Kidney tubule cell (primary cell): ENCODE measurements at regions not wholly inside any gene's neighbourhood (a gene's known extent, or its start where the extent isn't known, plus 50 kb on each side); places are given as distances from the start of the nearest gene placed in this dataset.
"Not testable (repeated sequence)": the region's sequence is repeated elsewhere in the genome, so short reads cannot be mapped to it uniquely, and the experiment has no call there.

Experiments used
- DNase-seq: peaks from one replicate; pipeline ENCODE4 v3.0.0-alpha.2; 2018; ENCODE audit warnings: low spot score

DNA sequence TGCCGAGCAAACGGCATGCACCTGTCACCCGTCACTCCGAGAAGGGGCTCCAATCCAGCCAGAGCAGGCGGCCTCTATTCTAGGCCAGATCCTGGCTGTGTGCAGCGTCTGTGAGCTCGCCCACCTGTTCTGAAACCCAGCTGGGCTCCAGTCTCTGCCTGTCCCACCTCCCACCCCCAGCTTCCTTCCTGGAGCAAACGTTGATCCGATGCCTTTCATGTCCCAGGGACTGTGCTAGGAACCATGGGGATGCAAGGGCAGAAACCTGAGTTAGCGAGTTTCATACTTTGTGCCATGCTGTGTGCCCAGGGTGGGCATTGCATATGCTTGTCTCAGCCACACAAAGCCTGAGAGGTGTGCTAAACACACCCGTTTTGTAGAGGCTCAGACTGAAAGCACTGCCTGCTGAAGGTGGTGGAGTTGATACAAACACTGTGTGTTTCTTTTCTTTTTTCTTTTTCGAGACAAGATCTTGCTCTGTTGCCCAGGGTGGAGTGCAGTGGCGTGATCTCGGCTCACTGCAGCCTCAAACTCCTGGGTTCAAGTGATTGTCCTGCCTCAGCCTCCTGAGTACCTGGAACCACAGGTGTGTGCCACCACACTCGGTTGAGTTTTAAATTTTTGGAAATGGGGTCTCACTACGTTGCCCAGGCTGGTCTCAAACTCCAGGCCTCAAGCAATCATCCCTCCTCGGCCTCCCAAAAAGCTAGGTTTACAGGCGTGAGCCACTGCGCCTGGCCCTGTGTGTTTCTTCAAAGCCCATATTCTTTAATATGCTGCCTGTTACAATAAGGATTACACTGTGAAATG is 84.1 kb upstream of the MED13L start:
- no peak for DNase-seq

DNA sequence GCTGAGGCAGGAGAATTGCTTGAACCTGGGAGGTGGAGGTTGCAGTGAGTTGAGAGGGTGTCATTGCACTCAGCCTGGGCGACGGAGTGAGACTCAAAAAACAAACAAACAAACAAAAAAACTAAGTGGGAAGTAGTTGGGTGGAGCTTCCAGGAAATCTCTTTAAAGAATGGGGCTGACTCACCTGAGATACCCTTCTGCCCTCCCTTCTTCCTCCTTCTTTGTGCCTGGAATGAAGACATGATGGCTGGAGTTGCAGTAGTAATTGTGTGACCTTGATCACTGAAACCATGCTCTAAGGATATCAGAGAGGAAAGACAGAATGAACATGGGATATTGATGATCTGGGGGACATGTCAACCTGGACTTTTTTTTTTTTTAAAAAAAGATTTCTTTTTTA is 87.6 kb upstream of the MED13L start:
- no peak for DNase-seq

DNA sequence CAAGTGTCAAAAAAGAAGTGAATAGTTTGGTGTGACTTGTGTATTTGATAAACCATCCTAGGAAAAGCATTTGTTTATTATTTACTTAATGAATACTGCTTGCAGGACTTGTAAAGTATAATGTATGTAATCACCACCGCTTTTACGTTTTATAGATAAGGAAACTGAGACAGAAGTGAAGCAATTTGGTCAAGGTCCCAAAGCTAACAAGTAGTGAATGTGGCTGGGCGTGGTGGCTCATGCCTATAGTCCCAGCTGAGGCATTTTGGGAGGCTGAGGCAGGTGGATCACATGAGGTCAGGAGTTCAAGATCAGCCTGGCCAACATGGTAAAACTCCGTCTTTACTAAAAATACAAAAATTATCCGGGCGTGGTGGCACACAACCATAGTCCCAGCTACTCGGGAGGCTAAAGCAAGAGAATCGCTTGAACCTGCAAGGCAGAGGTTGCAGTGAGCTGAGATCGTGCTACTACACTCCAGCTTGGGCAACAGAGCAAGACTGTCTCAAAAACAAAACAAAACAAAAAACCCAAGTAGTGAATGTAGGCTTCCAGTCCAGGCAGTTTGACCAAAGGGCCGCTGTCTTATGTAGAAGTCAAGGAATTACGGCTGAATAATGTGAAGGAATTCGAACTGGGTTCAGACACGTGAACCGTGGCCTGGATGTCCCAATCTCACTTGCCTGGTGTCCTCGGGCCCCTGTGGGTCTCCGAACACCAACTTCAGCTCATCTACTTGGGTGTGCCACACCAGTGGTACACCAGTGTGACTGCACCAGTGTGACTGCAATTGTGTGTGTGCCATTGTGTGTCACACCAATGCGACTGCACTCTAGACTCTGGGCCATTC is 88.3 kb upstream of the MED13L start:
- DNase-seq, result peak; percentile 54

DNA sequence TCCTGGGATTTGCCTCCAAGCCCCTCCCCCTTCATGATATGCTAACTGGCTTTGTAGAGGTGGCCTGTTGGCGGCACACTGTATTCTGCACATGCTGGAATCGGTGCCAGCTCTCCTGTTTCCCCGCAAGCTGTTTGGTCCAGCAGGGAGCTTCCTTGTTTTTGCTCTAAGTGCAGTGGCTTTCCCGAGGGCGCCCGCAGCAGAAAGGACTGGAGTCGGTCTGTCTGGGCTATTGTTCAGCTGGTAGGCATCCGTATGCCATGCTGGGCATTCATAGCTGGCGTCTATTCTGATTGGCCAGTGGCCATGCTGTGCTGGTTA is 88.9 kb upstream of the MED13L start:
- peak; percentile 49 for DNase-seq

DNA sequence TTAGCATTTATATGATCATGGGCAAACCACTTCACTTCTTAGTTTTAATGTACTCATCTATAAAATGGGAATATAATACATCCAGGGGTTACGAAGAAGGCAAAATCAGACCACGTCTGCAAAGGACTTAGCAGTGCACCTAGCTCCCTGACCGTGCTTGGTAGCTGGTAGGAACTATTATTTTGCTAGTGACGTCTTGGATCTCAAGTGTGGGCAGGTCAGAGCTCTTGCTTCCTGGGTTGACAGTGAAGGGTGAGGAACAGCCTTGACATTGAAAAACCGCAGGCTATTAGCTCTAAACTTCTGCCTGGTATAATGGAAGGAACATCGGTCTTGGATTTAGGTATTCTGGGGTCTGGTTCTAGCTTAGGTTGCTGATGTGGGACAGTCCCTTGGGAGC is 89.3 kb upstream of the MED13L start:
- DNase-seq, result no peak

DNA sequence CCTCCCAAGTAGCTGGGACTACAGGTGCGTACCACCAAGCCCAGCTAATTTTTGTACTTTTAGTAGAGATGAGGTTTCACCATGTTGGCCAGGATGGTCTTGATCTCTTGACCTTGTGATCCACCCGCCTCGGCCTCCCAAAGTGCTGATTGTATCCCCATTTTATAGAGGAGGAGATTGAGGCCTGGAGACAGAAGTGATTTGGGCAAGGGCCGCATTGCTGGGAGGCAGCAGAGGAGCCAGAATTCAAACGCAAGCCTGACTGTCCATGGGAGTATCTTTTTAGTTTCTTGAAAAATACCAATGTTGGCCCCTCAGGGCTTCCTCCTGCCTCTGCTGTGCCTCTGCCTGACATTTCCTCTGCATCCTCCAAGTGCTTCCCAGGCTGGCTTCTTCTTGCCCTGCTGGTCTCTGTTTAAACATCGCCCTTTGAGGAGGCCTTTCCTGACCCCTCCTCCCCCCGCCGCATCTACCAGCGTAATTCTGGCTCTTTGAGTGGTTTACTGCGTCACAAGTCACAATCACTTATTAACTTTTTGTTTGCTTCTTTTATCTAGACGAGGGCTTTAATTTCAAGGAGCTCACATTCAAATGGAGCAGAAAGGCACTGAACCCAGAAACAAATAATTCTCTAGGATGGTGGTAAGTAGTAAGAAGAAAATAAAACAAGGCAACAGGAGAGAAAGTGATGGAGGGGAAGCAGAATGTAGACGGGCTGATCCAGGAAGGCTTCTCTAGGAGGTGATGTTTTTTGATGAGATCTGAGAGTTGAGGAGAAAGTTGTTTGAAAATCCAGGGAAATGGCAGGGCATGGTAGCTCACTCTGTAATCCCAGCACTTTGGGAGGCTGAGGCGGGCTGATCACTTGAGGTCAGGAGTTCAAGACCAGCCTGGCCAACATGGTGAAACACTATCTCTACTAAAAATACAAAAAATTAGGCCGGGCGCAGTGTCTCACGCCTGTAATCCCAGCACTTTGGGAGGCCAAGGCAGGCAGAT is 91.0 kb upstream of the MED13L start:
- DNase-seq, result peak; percentile 67

DNA sequence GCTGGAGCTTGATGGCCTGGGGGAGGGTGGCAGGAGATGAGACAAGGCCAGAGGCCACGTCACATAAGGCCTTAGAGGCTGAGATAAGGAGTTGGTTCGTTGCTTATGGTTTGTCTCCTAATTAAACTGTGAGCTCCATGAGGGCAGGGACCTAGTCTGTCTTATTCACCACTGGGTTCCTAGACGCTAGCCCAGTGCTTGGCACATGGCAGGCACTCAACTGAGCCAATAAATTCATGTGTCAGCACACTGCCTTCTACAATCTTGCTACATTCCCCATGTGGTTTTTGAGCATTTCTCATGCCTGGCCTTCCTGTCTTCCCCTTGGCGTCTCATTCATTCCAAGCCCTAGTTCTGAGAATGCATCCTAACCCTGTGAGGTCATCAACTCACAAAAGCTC is 92.5 kb upstream of the MED13L start:
- peak; percentile 77 for DNase-seq

DNA sequence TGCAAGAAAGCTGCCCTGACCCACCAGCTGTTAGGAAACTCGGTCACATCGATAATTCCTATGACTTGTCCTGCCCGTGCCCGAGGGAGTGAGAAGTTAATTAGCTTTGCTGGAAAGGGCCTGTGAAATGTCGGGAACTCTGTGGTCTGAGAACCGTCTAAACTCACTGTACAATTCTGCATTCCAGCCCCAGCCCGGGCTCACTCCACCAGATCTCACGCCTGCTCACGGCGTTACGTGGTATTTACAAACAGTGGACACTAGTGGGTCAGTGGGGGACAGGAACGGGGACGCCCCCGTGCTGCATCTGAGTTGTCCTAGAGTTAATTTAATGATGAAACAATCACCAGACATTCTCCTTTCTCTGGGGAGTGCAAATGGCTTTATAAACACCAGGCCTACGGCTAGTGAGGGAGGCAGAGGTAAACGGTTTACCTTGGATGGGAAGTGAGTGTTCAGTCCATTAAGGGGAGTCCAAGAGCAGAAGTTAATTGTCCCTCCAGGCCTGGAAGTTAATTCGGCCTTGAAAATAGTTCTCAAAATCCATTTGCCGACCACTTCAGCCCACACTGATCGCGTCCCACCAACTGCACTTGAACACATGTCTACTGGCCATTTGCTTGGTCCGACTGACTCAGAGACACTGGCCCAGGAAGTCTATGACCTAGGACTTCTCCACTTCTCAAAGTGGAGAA is 93.5 kb upstream of the MED13L start:
- no peak for DNase-seq

DNA sequence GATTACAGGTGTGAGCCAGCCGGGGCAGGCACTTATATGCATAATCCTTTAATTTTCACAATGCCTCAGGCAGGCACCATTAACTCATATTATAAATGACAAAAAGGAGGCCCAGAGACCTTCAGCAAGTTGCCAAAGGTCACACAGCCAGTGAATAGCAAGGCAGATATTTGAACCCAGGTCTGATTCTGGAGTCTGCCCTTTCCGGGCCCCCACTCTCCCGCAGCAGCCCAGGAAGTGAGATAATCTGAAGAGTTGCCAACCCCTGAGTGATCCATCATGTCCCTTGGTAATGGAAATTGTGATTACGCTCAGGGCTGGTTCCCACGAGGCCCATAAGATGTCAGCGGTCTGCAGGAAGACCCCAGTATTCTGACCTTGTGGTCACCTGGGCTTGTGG is 95.3 kb upstream of the MED13L start:
- no peak for DNase-seq

DNA sequence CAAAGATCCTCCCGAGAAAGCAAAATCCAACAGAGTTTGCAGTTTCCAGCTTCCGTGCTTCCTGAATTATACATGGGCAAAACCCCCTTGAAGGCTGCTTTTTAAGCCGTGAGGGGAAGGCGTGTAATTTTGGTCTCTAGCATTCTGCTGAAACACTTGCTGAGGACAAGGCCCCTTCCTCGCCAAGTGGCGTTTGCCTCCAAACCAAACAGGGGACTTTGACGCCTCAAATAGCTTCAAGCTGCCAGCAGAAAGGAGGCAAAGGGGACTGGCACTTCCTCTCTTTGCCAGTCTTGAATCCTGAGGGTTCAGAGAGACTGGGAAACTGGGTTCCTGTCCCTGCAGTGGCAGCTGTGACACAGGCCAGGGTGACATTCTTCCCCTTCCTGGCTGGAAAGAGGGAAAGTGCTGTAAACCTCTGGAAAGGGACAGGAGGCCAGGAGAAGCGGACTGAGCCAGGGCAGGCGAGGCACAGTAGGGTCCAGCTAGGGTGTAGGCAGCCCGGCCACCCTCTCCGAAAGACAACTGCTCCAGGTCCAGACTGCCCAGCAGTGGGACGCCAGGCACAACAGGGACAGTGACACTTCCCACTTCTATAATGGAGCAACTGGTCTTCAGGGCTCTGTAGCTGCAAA is 96.2 kb upstream of the MED13L start:
- no peak for DNase-seq

DNA sequence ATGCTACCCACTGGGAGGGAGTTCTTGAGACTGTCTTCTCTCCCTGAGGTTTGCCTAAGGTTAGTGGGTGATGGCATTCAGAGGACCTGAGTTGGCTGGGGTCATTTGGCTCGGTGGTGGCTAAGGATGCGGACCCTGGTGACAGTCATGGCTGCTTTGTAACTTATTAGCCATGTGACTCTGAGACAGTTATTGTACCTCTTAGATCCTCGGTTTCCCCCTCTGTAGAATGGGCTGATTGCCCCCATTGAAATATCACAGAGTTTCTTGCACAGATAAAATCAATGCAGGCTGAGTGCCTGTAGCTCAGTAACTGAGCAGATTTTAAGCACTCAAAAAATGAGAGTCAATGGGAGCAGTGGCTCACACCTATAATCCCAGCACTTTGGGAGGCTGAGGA is 96.7 kb upstream of the MED13L start:
- no peak for DNase-seq

DNA sequence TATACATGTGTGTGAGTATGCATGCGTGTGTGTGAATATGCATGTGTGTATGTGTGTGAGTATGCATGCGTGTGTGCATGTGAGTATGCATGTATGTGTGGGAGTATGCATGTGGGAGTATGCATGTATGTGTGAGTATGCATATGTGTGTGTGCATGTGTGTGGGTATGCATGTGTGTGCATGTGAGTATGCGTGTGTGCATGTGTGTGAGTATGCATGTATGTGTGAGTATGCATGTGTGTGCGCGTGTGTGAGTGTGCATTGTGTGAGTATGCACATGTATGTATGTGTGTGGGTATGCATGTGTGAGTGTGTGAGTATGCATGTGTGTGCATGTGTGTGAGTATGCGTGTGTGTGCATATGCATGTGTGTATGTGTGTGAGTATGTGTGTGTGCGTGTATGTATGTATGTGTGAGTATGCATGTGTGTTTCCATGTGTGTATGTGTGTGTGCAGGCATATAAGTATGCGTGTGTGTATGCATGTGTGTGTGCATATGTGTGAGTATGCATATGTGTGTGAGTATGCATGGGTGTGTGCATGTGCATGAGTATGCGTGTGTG is 97.9 kb upstream of the MED13L start:
- DNase-seq, result no peak

DNA sequence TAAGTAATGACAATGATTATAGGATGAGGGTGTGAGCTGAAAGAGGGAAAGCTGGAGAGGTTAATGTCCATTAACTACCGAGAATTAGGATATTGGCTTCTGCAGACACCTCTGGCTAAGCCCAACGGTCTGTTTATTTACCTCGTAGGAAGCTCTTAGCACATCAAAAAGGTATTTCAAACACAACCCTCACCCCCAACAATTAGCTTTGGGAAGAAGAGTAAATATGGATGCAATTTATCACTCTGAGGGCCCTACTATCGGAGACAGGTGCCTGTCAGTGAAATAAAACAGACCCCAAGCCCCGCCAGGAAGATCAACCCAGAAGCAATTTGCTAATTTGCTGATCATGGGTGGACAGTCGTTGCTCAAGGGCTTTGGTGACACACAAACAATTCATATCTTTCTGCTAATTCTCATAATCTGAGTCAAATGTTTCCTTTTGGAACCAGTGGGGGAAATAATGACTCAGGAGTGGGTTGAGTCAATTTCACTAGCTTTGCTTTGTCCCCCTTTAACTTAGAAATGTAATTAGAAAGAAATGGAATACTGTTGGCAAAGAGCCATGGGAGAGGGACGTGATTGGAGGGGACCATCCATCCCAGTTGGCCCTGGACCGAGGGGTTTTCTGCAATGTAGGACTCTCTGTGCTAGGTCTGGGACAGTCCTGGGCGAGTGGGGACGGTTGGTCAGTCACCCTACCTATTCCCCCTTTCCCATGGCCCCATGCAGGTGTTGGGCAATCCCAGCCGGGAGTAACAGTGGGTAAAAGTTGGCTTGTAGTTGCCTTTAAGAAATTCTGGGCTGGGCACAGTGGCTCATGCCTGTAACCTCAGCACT is 99.1 kb upstream of the MED13L start:
- DNase-seq, result peak; percentile 23

DNA sequence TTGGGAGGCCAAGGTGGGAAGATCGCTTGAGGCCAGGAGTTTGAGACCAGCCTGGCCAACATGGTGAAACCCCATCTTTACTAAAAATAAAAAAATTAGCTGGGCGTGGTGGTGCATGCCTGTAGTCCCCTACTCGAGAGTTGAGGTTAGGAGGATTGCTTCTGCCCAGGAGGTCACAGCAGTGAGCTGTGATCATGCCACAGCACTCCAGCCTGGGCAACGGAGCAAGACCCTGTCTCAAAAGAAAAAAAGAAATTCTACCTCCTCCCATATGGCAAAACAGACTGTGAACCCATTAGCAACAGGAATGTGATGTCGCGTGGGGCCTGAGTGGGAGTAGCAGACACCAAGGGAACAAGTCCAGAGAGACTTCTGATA is 99.7 kb upstream of the MED13L start:
- DNase-seq, result not testable (repeated sequence)

DNA sequence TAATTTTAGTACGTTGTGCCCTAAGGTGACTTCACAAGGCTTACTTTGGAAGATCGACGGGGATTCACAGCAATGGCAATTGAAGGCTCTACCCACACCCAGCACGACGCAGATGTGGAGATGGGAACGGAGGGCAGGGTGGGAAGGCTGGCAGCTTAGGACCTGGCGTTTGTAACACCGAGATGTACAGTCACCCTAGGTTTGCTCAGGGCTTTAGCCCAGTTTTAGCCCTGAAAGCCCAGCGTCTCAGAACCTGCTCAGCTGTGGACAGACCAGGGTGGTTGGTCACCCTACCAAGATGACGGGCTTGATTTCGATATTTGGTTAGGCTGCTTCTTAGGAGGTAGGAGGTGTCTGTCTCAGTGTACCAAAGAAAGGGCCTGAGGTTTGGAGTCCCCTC is 100.5 kb upstream of the MED13L start:
- no peak for DNase-seq

DNA sequence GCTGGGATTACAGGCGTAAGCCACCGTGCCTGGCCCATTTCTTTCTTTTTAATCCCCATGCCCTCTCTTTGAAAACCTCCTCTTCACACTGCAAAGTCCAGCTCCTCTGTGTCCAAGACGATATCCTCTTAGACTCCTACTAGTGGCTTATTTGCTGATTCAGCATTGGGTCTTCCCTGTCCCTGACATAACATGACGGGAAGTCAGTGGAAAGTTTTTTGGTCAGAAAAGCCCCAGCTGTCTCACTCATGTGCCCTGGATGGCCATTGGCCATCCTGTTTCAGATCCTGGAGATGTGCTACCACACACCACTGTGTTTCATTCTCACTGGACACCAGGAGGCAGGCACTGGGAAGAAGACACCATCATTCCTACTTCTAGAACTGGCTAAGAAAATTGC is 102.6 kb upstream of the MED13L start:
- no peak for DNase-seq

DNA sequence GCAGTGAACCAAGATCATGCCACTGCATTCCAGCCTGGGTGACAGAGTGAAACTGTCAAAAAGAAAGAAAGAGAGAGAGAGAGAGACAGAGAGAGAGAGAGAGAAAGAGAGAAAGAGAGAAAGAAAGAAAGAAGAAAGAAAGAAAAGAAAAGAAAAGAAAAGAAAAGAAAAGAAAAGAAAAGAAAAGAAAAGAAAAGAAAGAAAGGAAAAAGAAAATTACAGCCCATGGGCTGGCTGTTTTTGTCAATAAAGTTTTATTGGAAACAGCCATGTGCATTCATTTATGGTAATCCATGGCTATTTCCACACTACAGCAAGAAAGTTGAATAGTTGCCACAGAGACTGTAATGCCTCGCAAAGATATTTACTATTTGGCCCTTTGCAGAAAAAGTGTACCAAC is 103.2 kb upstream of the MED13L start:
- not testable (repeated sequence) for DNase-seq

DNA sequence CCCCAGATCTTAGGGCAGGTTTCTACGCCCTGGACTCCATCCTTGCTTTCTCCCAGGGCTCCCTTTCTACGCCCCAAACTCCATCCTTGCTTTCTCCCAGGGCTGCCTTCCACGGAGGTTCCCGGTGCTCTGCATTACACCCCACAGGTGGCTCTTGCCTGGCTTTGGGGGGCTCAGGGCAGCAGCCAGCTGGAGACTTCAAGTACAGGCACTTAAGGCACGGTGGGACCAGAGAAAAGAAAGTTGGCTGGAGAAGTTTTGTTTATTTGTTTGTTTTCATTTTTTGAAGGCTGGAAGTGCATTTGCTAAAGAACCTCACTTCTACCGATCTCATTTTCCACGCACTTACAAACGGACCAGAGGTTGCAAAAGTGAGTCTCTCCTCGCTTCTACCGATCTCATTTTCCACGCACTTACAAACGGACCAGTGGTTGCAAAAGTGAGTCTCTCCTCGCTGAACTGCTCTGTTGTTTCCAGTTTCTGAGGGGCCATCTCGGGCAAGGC is 103.8 kb upstream of the MED13L start:
- no peak for DNase-seq

DNA sequence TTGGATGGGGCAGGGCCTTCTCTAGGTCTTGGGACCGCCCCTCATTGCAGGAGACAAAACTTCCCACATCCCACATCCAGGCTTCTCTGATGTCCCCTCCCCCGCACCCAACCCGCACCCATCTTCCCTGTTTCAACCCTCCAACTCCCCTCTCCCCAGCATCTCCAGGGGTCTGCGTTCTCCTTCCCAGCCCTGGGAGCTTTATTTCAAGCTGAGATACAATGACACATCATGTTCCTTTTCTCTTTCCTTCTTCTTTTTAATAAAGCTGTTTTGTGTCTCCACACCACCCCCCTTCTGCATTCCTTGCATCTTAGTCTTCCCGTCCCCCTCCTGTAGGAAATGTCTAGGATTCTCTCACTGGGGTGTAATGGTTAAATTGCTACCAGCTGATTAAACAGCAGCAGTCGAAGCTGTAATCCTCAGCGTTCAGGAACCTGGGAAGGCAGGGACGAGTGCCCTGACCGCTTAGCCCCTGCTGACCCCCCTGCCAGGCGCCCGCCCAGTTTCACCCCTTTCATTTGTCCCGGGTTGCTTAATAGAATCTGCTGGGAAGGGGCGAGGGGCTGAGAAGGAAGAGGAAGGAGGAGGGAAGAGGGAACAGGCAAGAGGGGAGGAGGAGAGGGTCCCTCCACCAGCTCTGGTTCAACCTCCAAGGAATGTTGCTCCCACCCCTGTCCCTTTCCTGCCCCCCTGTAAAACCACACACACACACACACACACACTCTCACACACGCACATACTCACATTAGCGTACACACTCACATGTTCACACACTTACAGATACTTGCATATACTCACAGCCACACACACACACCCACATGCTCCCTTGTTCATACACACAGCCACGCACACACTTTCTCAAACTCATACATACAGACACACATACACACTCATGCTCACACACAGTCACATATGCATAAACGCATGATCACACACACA is 104.5 kb upstream of the MED13L start:
- peak; percentile 96 for DNase-seq
